K562 (cell line): ENCODE measurements at regions not wholly inside any gene's neighbourhood (a gene's known extent, or its start where the extent isn't known, plus 50 kb on each side); places are given as distances from the start of the nearest gene placed in this dataset.
A peak's percentile ranks its signal among the peaks of the same experiment; 100 is the strongest.

Experiments used
- ATF1 ChIP-seq, 2 experiments: fragments of 450-650 bp in 1 of 2; IDR thresholded peaks; 2 replicates each; pipeline ENCODE4 v1.6.1; 2016; ENCODE audit warnings: missing compliant biosample characterization in 1 of 2, missing genetic modification characterization in 1 of 2
- C11orf30 ChIP-seq: fragments of 450-650 bp; IDR thresholded peaks from 2 replicates; pipeline ENCODE4 v1.6.1; 2016; ENCODE audit warnings: low read depth, mild to moderate bottlenecking
- CC2D1A ChIP-seq: fragments of 450-650 bp; IDR thresholded peaks from 2 replicates; pipeline ENCODE4 v1.6.1; 2017; ENCODE audit warnings: mild to moderate bottlenecking
- DEAF1 ChIP-seq: fragments of 450-650 bp; formaldehyde crosslinking; IDR thresholded peaks from 2 replicates; pipeline ENCODE4 v1.4.0; 2020; ENCODE audit warnings: mild to moderate bottlenecking, moderate library complexity
- EGR1 ChIP-seq: fragments of 450-650 bp; conservative IDR thresholded peaks from 2 replicates; pipeline ENCODE4 v1.6.1; 2017; ENCODE audit warnings: mild to moderate bottlenecking
- EP300 ChIP-seq: IDR thresholded peaks from 2 replicates; pipeline ENCODE4 v1.6.1; 2012; ENCODE audit warnings: low read length, improper control_type of control experiment
- GABPA ChIP-seq: fragments of 200-800 bp; sonication (Bioruptor generic); conservative IDR thresholded peaks from 2 replicates; pipeline ENCODE4 v1.6.1; 2016; ENCODE audit warnings: low read depth, missing genetic modification characterization, missing compliant biosample characterization
- HDAC1 ChIP-seq, 2 experiments: fragments of 450-650 bp; IDR thresholded peaks; 2 replicates each; pipeline ENCODE4 v1.6.1; 2016 to 2017; ENCODE audit warnings: inconsistent platforms in 1 of 2, mild to moderate bottlenecking in 1 of 2, moderate library complexity in 1 of 2
- MTA3 ChIP-seq: fragments of 450-650 bp; formaldehyde crosslinking; IDR thresholded peaks from 2 replicates; pipeline ENCODE4 v1.6.1; 2017; ENCODE audit warnings: mild to moderate bottlenecking, borderline replicate concordance
- NFATC3 ChIP-seq: fragments of 450-650 bp; IDR thresholded peaks from 2 replicates; pipeline ENCODE4 v1.6.1; 2017; ENCODE audit warnings: mild to moderate bottlenecking
- NFRKB ChIP-seq: fragments of 450-650 bp; IDR thresholded peaks from 2 replicates; pipeline ENCODE4 v1.6.1; 2016; ENCODE audit warnings: low read depth
- NRF1 ChIP-seq, 2 experiments: fragments of 450-650 bp; IDR thresholded peaks in 1 of 2; conservative IDR thresholded peaks in 1 of 2; 2 replicates each; pipeline ENCODE4 v1.6.1; 2014; ENCODE audit warnings: mild to moderate bottlenecking in 2 of 2
- POLR2G ChIP-seq: fragments of 200-400 bp; formaldehyde crosslinking; IDR thresholded peaks from 2 replicates; pipeline ENCODE4 v1.6.1; 2017; ENCODE audit warnings: low read depth, mild to moderate bottlenecking, antibody characterized with exemption, low read length, moderate library complexity
- RBFOX2 ChIP-seq: fragments of 200-400 bp; formaldehyde crosslinking; IDR thresholded peaks from 2 replicates; pipeline ENCODE4 v1.6.1; 2017; ENCODE audit warnings: low read depth, mild to moderate bottlenecking, low read length, moderate library complexity
- RFX1 ChIP-seq: fragments of 450-650 bp; IDR thresholded peaks from 2 replicates; pipeline ENCODE4 v1.6.1; 2016; ENCODE audit warnings: mild to moderate bottlenecking, moderate library complexity
- SIN3B ChIP-seq: fragments of 450-650 bp; IDR thresholded peaks from 2 replicates; pipeline ENCODE4 v1.6.1; 2017; ENCODE audit warnings: low read depth, mild to moderate bottlenecking, moderate library complexity
- SMC3 ChIP-seq: conservative IDR thresholded peaks from 2 replicates; pipeline ENCODE4 v1.6.1; 2011; ENCODE audit warnings: low read depth, low read length, improper control_type of control experiment; ENCODE audit not compliant: insufficient read depth
- SNRNP70 ChIP-seq: fragments of 200-400 bp; formaldehyde crosslinking; optimal IDR thresholded peaks from 2 replicates; pipeline ENCODE3; 2017; ENCODE audit warnings: low read depth, low read length
- SP2 ChIP-seq: IDR thresholded peaks from 2 replicates; pipeline ENCODE4 v1.6.1; 2011; ENCODE audit warnings: mild to moderate bottlenecking, low read depth, low read length, moderate library complexity; ENCODE audit not compliant: poor library complexity, severe bottlenecking; ENCODE audit errors: extremely low read depth
- YY1 ChIP-seq, 3 experiments: IDR thresholded peaks; 2 replicates each; pipeline ENCODE4 v1.6.1; 2011; ENCODE audit warnings: low read length in 2 of 3, mild to moderate bottlenecking in 2 of 3, moderate library complexity in 2 of 3, borderline replicate concordance in 1 of 3, control low read depth in 1 of 3, low read depth in 1 of 3; ENCODE audit not compliant: insufficient read depth in 3 of 3, insufficient replicate concordance in 2 of 3, control insufficient read depth in 1 of 3, insufficient read length in 1 of 3; ENCODE audit errors: extremely low read depth in 1 of 3
- ZBTB17 ChIP-seq: fragments of 450-650 bp; formaldehyde crosslinking; IDR thresholded peaks from 2 replicates; pipeline ENCODE4 v1.4.0; 2020; ENCODE audit warnings: mild to moderate bottlenecking
- ZNF785 ChIP-seq: fragments of 250-450 bp; sonication (Bioruptor Pico); IDR thresholded peaks from 2 replicates; pipeline ENCODE4 v1.4.0; 2020; ENCODE audit warnings: mild to moderate bottlenecking

- TF ChIP-seq DEAF1 (CRISPR knock-in tag) = peak; percentile 86
- peak; percentile 92 for TF ChIP-seq RFX1
- TF ChIP-seq CC2D1A = peak; percentile 62; the same call in 1 of the 2 replicates
- peak; percentile 73 for TF ChIP-seq SMC3
- peak; percentile 89 for TF ChIP-seq C11orf30
- TF ChIP-seq NFATC3 = no peak
- TF ChIP-seq POLR2G = peak; percentile 23; the same call in 1 of the 2 replicates
- no peak for TF ChIP-seq ZBTB17 (CRISPR knock-in tag)
- TF ChIP-seq HDAC1 (IDR thresholded peaks at IDR 0.05) = no peak
- TF ChIP-seq YY1 (IDR thresholded peaks at IDR 0.05; ENCODE audit: borderline replicate concordance in 1 of 3, control insufficient read depth in 1 of 3, extremely low read depth in 1 of 3, insufficient read depth in 3 of 3, insufficient read length in 1 of 3, insufficient replicate concordance in 2 of 3, low read depth in 1 of 3, low read length in 2 of 3) = peak in 1 of 3 experiments; percentile 24
- TF ChIP-seq GABPA (tag) = peak; percentile 90
- peak; percentile 78 for TF ChIP-seq EGR1
- no peak for TF ChIP-seq ATF1 (CRISPR knock-in tag; IDR thresholded peaks at IDR 0.05)
- TF ChIP-seq ATF1 (tag; IDR thresholded peaks at IDR 0.05) = 0 out of 2 replicates have a peak, but pooled peaks have one; percentile 21
- TF ChIP-seq SNRNP70 = no peak
- peak; percentile 81 for TF ChIP-seq SIN3B
- 0 out of 2 replicates have a peak, but pooled peaks have one; percentile 15 for TF ChIP-seq EP300
- TF ChIP-seq RBFOX2 = 0 out of 2 replicates have a peak, but pooled peaks have one; percentile 28
- TF ChIP-seq ZNF785 (CRISPR knock-in tag) = no peak
- no peak for TF ChIP-seq SP2
- TF ChIP-seq NRF1 (conservative IDR thresholded peaks at IDR 0.05 in 1 of 2, IDR thresholded peaks at IDR 0.05 in 1 of 2) = peak; percentile 88 to 90
- 0 out of 2 replicates have a peak, but pooled peaks have one; percentile 14 for TF ChIP-seq MTA3
- TF ChIP-seq NFRKB = no peak
- TF ChIP-seq, all 486 proteins: peak for 37
Observed at GRCh38 chrX:52261463-52262194, 76.9 kb downstream of the MAGED4 start (continued).
